Smooth muscle cell (in vitro differentiated cells): ENCODE measurements at regions not wholly inside any gene's neighbourhood (a gene's known extent, or its start where the extent isn't known, plus 50 kb on each side); places are given as distances from the start of the nearest gene placed in this dataset.

Experiments
- DNase-seq: peaks from one replicate; lab custom pipeline; 2025; ENCODE audit not compliant: unreplicated experiment; lab: John Stamatoyannopoulos, UW
- H2AFZ ChIP-seq: fragments of 200-600 bp; sonication (generic); 2 replicates; pipeline ENCODE4 v1.6.0; 2016; ENCODE audit warnings: antibody characterized with exemption, low read depth, mild to moderate bottlenecking
- H3F3A ChIP-seq: fragments of 200-600 bp; sonication (generic); 2 replicates; pipeline ENCODE4 v1.6.0; 2017; ENCODE audit warnings: antibody characterized with exemption, low read depth
- H3K27ac ChIP-seq: fragments of 200-600 bp; sonication (generic); 2 replicates; pipeline ENCODE4 v1.5.1; 2016; ENCODE audit warnings: low read depth, mild to moderate bottlenecking
- H3K27me3 ChIP-seq: fragments of 200-600 bp; sonication (generic); 2 replicates; pipeline ENCODE4 v1.6.1; 2016; ENCODE audit warnings: low read depth, mild to moderate bottlenecking
- H3K36me3 ChIP-seq: fragments of 200-600 bp; sonication (generic); 2 replicates; pipeline ENCODE4 v1.5.1; 2016; ENCODE audit warnings: low read depth
- H3K4me1 ChIP-seq: fragments of 200-600 bp; sonication (generic); 2 replicates; pipeline ENCODE4 v1.5.1; 2016; ENCODE audit warnings: low read depth
- H3K4me2 ChIP-seq: fragments of 200-600 bp; sonication (generic); 2 replicates; pipeline ENCODE4 v1.6.0; 2016; ENCODE audit warnings: mild to moderate bottlenecking
- H3K4me3 ChIP-seq: fragments of 200-600 bp; sonication (generic); 2 replicates; pipeline ENCODE4 v1.5.1; 2016; ENCODE audit warnings: mild to moderate bottlenecking
- H3K79me2 ChIP-seq: fragments of 200-600 bp; sonication (generic); 2 replicates; pipeline ENCODE4 v1.6.0; 2016; ENCODE audit warnings: low read depth, mild to moderate bottlenecking
- H3K9ac ChIP-seq: fragments of 200-600 bp; sonication (generic); 2 replicates; pipeline ENCODE4 v1.6.0; 2016; ENCODE audit warnings: low read depth
- H3K9me3 ChIP-seq: fragments of 200-600 bp; sonication (generic); replicated peaks from 2 replicates; pipeline ENCODE4 v1.5.1; 2016; ENCODE audit warnings: low read depth
- H4K20me1 ChIP-seq: fragments of 200-600 bp; sonication (generic); 2 replicates; pipeline ENCODE4 v1.6.0; 2016; ENCODE audit warnings: low read depth
- WGBS: methylation state at CpG from one replicate; pipeline ENCODE4 v1.1.7; 2016; ENCODE audit warnings: low lambda C conversion rate; 5-methylcytosine and 5-hydroxymethylcytosine counted together
- TF ChIP-seq, protein P1 (sequence below): fragments of 200-600 bp; sonication (generic); IDR thresholded peaks from 2 replicates; pipeline ENCODE4 v1.5.1; 2017; ENCODE audit warnings: borderline replicate concordance, mild to moderate bottlenecking, antibody characterized with exemption; ENCODE audit not compliant: insufficient read depth, poor library complexity, severe bottlenecking

GRCh38 chr4:162849937-162850336 is 316.8 kb downstream of the NAF1 start:
- DNase-seq, result no peak
- H3F3A ChIP-seq, result no peaks in the 10 kb centered on the region
- H4K20me1 ChIP-seq, result no peaks in the 10 kb centered on the region
- H2AFZ ChIP-seq, result no peak overlapping the region
- no peaks in the 10 kb centered on the region for H3K9me3 ChIP-seq
- no peak overlapping the region for H3K4me2 ChIP-seq
- no peaks in the 10 kb centered on the region for H3K79me2 ChIP-seq
- H3K4me1 ChIP-seq, result no peaks in the 10 kb centered on the region
- no peaks in the 10 kb centered on the region for H3K36me3 ChIP-seq
- H3K4me3 ChIP-seq, result no peak overlapping the region
- H3K27me3 ChIP-seq, result no peaks in the 10 kb centered on the region
- TF ChIP-seq, protein P1, sequence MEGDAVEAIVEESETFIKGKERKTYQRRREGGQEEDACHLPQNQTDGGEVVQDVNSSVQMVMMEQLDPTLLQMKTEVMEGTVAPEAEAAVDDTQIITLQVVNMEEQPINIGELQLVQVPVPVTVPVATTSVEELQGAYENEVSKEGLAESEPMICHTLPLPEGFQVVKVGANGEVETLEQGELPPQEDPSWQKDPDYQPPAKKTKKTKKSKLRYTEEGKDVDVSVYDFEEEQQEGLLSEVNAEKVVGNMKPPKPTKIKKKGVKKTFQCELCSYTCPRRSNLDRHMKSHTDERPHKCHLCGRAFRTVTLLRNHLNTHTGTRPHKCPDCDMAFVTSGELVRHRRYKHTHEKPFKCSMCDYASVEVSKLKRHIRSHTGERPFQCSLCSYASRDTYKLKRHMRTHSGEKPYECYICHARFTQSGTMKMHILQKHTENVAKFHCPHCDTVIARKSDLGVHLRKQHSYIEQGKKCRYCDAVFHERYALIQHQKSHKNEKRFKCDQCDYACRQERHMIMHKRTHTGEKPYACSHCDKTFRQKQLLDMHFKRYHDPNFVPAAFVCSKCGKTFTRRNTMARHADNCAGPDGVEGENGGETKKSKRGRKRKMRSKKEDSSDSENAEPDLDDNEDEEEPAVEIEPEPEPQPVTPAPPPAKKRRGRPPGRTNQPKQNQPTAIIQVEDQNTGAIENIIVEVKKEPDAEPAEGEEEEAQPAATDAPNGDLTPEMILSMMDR, result no peak
- H3K9ac ChIP-seq, result no peak overlapping the region
- no peak overlapping the region for H3K27ac ChIP-seq

- Histone ChIP-seq H3K27ac (no peak overlapping the region), H3K4me2 (no peak overlapping the region), H3K27me3 (no peaks in the 10 kb centered on the region), H3K9me3 (no peaks in the 10 kb centered on the region), H4K20me1 (no peaks in the 10 kb centered on the region), H3K4me1 (no peaks in the 10 kb centered on the region), H3K9ac (no peak overlapping the region), H3F3A (no peaks in the 10 kb centered on the region), H3K36me3 (no peaks in the 10 kb centered on the region), H3K4me3 (no peak overlapping the region), H3K79me2 (no peaks in the 10 kb centered on the region), H2AFZ (no peak overlapping the region)
- TF ChIP-seq, protein P1, result no peak
- DNase-seq, result no peak
- WGBS, result 80% methylated on average over 1 of the region's 1 CpG
Observed at GRCh38 chr4:162847945-162848549, 318.6 kb downstream of the NAF1 start.

DNA sequence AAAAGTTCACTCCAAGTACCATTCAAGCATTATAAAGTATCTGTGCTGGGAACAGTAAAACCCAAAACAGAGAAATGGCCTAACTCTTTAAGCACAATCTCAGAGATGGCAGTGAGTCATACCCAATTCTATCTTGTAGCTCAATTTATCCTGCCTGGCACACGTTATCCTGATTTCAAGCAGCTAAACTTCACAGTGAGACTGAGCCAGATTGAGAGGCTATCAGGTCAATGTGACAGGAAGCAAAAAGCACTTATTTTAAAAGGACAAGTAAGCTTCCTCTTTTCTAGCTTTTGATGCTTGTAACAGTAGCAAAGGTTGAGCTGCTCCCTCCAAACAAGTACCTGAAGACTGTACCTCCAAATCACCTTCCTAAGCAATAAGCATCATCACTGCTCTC is 324.9 kb downstream of the NAF1 start:
- Histone ChIP-seq H3K27ac (no peak overlapping the region), H3K36me3 (no peaks in the 10 kb centered on the region), H3K27me3 (no peaks in the 10 kb centered on the region), H3K4me2 (no peak overlapping the region), H3K4me3 (no peak overlapping the region), H2AFZ (no peak overlapping the region), H3K9me3 (no peaks in the 10 kb centered on the region), H3K9ac (no peak overlapping the region), H4K20me1 (no peaks in the 10 kb centered on the region), H3F3A (no peaks in the 10 kb centered on the region), H3K4me1 (no peaks in the 10 kb centered on the region), H3K79me2 (no peaks in the 10 kb centered on the region)
- 6% methylated on average over 1 of the region's 1 CpG for WGBS
- no peak for DNase-seq
- TF ChIP-seq, protein P1, result no peak

DNA sequence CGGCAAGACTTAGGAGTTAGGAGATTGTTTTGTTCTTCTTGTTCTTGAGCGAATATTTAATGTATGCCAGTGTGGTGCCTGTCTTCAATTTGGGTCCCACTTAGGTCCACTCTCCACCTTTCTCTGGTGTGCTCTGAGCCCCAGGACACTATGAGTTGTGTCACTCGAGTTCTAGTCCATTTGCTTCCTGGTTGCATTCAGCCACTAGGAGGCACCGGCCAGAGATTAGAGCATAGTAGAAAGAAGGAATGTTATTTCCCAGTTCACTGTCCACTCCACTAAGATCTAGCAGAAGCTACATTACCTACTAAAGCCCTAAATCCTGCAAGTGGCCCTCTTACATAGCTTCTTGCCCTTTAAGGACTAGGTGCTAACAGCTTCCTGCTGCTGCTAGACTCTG is 326.9 kb downstream of the NAF1 start:
- H3K4me2 ChIP-seq, result no peak overlapping the region
- H3K4me3 ChIP-seq, result no peak overlapping the region
- no peaks in the 10 kb centered on the region for H3K27me3 ChIP-seq
- no peaks in the 10 kb centered on the region for H4K20me1 ChIP-seq
- H3K4me1 ChIP-seq, result no peaks in the 10 kb centered on the region
- no peaks in the 10 kb centered on the region for H3K9me3 ChIP-seq
- no peaks in the 10 kb centered on the region for H3F3A ChIP-seq
- no peaks in the 10 kb centered on the region for H3K79me2 ChIP-seq
- H2AFZ ChIP-seq, result no peak overlapping the region
- TF ChIP-seq, protein P1, result no peak
- H3K9ac ChIP-seq, result no peak overlapping the region
- H3K36me3 ChIP-seq, result no peaks in the 10 kb centered on the region
- no peak overlapping the region for H3K27ac ChIP-seq
- 93% methylated on average over 4 of the region's 4 CpGs for WGBS
- DNase-seq, result no peak
